Skeletal muscle satellite cell (primary cell): ENCODE measurements at regions not wholly inside any gene's neighbourhood (a gene's known extent, or its start where the extent isn't known, plus 50 kb on each side); places are given as distances from the start of the nearest gene placed in this dataset.
"Not testable (repeated sequence)": the region's sequence is repeated elsewhere in the genome, so short reads cannot be mapped to it uniquely, and the experiment has no call there.

Source experiments
- H3K27me3 ChIP-seq: 2 replicates; pipeline ENCODE4 v1.7.0; 2013; ENCODE audit warnings: low read length; ENCODE audit not compliant: control insufficient read depth, insufficient read depth
- H3K36me3 ChIP-seq: 2 replicates; pipeline ENCODE4 v1.7.0; 2013; ENCODE audit warnings: mild to moderate bottlenecking, control low read depth, low read length; ENCODE audit not compliant: insufficient read depth
- H3K4me1 ChIP-seq: 2 replicates; pipeline ENCODE4 v1.7.0; 2013; ENCODE audit warnings: low read length; ENCODE audit not compliant: control insufficient read depth, insufficient read depth
- H3K4me2 ChIP-seq: 2 replicates; pipeline ENCODE4 v1.7.0; 2013; ENCODE audit warnings: mild to moderate bottlenecking, low read length
- H3K4me3 ChIP-seq: 2 replicates; pipeline ENCODE4 v1.7.0; 2013; ENCODE audit warnings: low read length
- H3K9ac ChIP-seq: 2 replicates; pipeline ENCODE4 v1.7.0; 2013; ENCODE audit warnings: mild to moderate bottlenecking, low read depth, low read length, moderate library complexity
- H3K9me3 ChIP-seq: replicated peaks from 2 replicates; pipeline ENCODE4 v1.7.0; 2013; ENCODE audit warnings: mild to moderate bottlenecking, control low read depth, low read length

DNA sequence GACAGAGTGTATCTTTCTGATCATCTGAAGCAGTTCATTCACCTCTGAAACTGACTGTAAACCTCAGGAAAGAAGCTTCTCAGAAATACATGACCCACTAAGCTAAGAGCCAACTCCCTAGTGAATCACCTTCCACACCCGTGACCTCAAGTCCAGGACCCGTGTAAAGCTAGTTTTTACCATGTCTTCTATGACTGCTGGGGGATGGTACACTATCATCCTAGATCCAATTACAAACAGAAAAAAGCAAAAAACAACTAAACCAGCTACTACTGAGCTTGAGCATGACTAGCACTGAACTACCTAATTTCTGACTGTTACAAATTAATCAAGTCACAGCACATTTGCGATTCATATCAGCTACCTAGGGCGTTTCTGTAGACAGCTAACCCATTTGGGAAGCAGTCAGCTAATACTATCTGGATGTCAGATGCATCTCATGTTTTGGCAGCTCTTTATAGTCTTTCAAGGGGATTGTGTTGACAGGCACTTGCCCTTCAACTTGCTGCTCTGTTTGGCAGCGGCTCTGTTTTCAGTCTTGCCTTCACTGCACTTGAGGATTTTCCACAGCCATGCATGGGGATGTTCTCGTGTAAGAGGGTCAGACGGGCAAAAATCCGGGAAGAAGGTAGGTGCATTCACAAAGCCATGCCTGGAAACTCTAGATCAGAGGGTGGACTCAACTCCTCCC lies 350.3 kb downstream of the ANAPC1 start:
- not testable (repeated sequence) for H3K27me3 ChIP-seq, H3K9me3 ChIP-seq, H3K36me3 ChIP-seq
- Histone ChIP-seq H3K9ac (peak overlapping the region; percentile 47), H3K4me3 (peak overlapping the region; percentile 45), H3K4me1 (peaks cover 24% of the 10 kb centered on the region), H3K4me2 (peak overlapping the region; percentile 67)

DNA sequence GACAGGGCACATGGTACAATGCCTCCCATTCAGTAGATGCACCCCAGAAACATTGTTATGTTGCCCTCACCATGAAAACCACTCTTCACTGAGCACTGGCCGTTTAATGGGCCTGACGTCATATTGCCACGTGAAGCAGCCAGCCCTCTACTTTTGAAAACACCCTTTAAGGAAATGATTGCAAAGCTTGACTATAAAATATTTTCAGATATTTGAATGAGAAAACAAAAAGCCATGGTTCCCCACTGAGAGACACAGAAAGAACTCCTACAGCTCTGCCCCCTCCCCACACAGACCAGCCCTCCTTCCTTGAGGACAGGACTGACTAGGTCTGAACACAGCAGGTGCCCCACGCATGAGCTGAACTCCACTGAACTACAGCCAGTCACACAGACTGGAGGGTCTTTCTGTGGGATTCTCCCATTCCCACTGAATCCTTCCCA lies 349.1 kb downstream of the ANAPC1 start:
- peak overlapping the region; percentile 45 for H3K9ac ChIP-seq
- H3K36me3 ChIP-seq: no peaks in the 10 kb centered on the region
- no peaks in the 10 kb centered on the region for H3K9me3 ChIP-seq
- H3K27me3 ChIP-seq: no peaks in the 10 kb centered on the region
- peak overlapping the region; percentile 37 for H3K4me3 ChIP-seq
- H3K4me1 ChIP-seq: peaks cover 24% of the 10 kb centered on the region
- H3K4me2 ChIP-seq: peak overlapping the region; percentile 58

DNA sequence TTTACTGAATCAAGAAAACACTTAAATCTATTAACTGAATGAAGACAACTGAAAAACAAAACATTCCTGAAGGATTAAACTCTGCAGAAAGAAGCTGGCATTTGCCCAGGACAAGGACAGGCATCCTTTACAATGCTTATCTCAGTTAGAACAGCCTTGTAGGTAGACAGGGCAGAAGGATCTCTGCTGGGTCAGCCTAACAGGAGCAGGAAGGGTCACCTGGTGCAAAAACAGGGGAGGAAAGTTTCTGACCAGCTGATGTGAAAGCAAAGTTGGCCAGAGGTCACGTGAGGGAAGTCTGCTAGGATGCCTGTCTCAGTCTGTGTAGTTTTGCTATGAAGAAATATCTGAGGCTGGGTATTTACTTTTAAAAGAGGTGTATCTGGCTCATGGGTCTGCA lies 348.6 kb downstream of the ANAPC1 start:
- peak overlapping the region; percentile 45 for H3K9ac ChIP-seq
- H3K4me2 ChIP-seq: peak overlapping the region; percentile 58
- H3K4me3 ChIP-seq: peak overlapping the region; percentile 37
- no peaks in the 10 kb centered on the region for H3K9me3 ChIP-seq
- peaks cover 24% of the 10 kb centered on the region for H3K4me1 ChIP-seq
- no peaks in the 10 kb centered on the region for H3K27me3 ChIP-seq
- H3K36me3 ChIP-seq: no peaks in the 10 kb centered on the region

DNA sequence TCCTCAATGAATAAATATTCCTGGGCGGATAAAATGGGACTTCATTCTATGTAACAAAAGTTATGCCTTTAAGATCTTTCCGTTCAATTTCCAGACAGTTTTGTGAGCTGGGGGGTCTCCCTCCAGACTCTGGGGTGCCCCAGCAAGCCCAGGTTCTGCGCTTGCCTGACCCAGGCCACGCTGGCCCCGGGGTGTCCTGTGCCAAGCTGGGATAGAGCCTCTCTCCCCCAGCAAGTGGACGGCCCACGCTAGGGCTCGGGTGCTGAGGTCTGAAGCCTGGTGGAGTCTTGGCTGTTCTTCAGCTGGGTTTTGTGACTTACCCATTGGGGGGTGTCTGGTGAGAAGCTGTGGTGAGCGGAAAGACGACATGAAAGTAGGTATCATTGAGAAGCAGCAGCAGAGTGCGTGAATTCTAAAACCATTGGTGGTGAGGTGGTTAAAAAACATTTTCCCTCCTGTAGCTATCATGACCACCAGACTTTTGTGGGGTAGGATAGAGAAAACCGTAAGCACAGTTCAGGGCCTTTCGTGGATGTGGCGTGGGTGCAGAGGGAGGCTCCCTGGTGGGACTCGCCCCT lies 346.8 kb downstream of the ANAPC1 start:
- Histone ChIP-seq H3K9ac (no peak overlapping the region), H3K27me3 (no peaks in the 10 kb centered on the region), H3K9me3 (no peaks in the 10 kb centered on the region), H3K36me3 (no peaks in the 10 kb centered on the region), H3K4me2 (no peak overlapping the region), H3K4me3 (no peak overlapping the region), H3K4me1 (peaks cover 24% of the 10 kb centered on the region)

DNA sequence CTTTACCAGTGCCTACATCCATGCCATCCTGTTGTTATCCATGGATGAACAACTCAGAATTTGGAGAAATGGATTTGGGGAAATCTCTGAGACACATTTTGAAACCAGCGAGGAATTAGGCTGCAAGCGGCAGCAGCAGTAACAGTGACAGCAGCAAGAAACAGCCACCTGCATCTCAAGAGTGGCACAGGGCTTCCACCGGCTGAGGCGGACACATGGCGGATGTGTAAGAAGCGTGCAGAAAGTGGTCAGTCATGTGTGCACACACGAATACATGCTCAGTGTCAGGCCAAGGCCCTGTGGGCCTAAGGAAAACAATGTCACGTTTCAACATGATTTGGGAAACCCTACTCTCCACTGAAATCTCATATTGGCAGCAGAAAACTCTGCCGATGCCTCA lies 344.0 kb downstream of the ANAPC1 start:
- H3K36me3 ChIP-seq, H3K4me3 ChIP-seq, H3K27me3 ChIP-seq, H3K9me3 ChIP-seq, H3K4me2 ChIP-seq, H3K9ac ChIP-seq, H3K4me1 ChIP-seq: not testable (repeated sequence)

DNA sequence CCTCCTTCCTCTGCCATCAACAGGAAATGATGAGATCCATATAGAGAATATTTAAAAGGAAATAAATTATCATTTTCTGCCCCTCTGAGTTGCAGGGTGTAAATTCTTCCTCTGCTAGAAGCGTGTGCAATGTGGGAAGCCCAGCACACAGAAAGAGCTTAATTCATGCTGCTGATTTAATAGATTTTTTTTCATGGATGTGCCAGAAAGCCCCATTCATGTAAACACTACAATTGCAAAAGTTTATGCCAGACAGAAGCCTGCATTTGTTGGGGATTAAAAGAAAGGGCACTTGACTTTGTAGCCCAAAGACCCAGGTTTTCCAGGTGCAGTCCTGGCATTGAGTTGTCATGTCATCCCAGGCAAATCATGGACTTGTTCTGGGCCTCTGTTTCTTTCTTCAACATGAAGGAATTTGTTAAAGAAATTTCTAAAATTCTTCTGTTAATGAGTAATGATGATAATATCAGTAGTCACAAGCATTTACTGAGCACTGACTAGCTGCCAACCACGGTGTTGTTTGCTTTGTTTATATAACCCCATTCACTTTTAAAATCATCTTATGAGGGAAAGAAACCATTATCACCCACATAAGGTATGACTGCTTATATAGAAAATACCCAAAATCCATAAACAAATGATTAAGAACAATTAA lies 341.7 kb downstream of the ANAPC1 start:
- H3K9me3 ChIP-seq, H3K27me3 ChIP-seq, H3K36me3 ChIP-seq, H3K9ac ChIP-seq, H3K4me2 ChIP-seq, H3K4me1 ChIP-seq, H3K4me3 ChIP-seq: not testable (repeated sequence)

DNA sequence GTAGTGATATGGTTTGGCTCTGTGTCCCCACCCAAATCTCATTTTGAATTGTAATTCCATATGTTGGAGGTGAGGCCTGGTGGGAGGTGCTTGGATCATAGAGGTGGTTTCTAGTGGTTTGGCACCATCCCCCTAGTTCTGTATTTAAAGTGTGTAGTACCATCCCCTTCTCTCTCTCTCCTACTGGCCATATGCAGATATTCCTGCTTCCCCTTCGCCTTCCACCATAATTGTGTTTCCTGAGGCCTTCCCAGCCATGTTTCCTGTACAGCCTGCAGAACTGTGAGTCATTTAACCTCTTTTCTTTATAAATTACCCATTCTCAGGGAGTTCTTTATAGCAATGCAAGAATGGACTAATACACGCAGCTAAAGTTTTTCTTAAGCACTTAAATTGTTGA lies 340.0 kb downstream of the ANAPC1 start:
- not testable (repeated sequence) for H3K27me3 ChIP-seq, H3K36me3 ChIP-seq, H3K4me1 ChIP-seq, H3K4me3 ChIP-seq, H3K9ac ChIP-seq, H3K9me3 ChIP-seq, H3K4me2 ChIP-seq

GRCh38 chr2:111545723-111546431 lies 338.1 kb downstream of the ANAPC1 start:
- H3K9ac ChIP-seq, H3K4me2 ChIP-seq, H3K36me3 ChIP-seq, H3K9me3 ChIP-seq, H3K4me3 ChIP-seq, H3K4me1 ChIP-seq, H3K27me3 ChIP-seq: not testable (repeated sequence)

DNA sequence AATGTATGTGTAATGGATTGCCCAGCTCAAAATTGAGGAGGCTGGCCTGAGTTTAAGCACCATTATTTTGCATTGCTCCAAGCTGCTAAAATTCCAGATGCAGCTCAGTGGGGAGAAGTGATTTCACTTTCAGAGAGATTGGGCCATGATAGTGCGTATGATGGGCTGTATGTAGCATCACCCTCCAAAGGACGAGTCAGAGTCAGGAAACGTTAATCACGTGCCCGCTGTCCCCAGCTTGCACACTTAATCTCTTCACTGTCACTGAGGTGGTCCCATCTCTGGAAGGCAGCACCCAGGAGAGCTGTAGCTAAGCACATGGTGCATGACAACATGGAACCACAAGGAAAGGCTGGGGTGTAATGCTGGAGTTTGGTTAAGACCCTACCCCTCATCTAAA lies 337.4 kb downstream of the ANAPC1 start:
- H3K4me1 ChIP-seq, H3K36me3 ChIP-seq, H3K4me3 ChIP-seq, H3K4me2 ChIP-seq, H3K27me3 ChIP-seq, H3K9me3 ChIP-seq, H3K9ac ChIP-seq: not testable (repeated sequence)

DNA sequence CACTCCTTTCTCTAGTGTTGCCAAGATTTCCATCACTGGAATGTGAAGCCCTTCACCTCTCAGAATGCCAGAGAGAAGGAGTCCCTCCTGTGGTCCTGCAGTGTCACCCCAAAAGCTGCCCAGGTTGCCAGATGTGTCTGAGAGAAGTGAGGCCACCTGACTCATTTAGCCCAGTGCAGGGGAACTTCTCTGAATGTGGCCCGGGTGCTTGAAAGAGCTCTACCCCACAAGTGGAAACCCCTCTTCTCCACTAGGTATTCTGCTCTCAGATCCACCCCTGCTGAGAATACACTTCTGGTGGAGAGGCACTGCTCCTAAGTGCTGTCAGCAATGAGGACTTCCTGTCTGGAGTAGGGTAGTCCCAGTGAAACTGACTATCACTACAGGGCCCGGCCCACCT lies 334.8 kb downstream of the ANAPC1 start:
- not testable (repeated sequence) for H3K9me3 ChIP-seq, H3K4me1 ChIP-seq, H3K27me3 ChIP-seq, H3K4me3 ChIP-seq, H3K9ac ChIP-seq, H3K4me2 ChIP-seq, H3K36me3 ChIP-seq

- not testable (repeated sequence) for H3K4me1 ChIP-seq
These were observed 332.6 kb downstream of the ANAPC1 start for GRCh38 chr2:111551428-111551827.

More at GRCh38 chr2:111551428-111551827, 332.6 kb downstream of the ANAPC1 start:
- H3K36me3 ChIP-seq, H3K4me2 ChIP-seq, H3K9me3 ChIP-seq, H3K9ac ChIP-seq, H3K4me3 ChIP-seq, H3K27me3 ChIP-seq: not testable (repeated sequence)
